Epithelial cell of esophagus (primary cell): ENCODE measurements at regions not wholly inside any gene's neighbourhood (a gene's known extent, or its start where the extent isn't known, plus 50 kb on each side); places are given as distances from the start of the nearest gene placed in this dataset.
A peak's percentile ranks its signal among the peaks of the same experiment; 100 is the strongest.

ENCODE experiments used
- DNase-seq: peaks from one replicate; pipeline ENCODE4 v3.0.0; 2010; ENCODE audit warnings: low read depth
- H3K4me3 ChIP-seq: 2 replicates; pipeline ENCODE4 v1.5.1; 2011; ENCODE audit warnings: mild to moderate bottlenecking, low read length, control low read depth
- CTCF ChIP-seq: IDR thresholded peaks from 2 replicates; pipeline ENCODE4 v1.5.1; 2011; ENCODE audit warnings: low read depth, mild to moderate bottlenecking, low read length, control low read depth, inconsistent platforms; ENCODE audit not compliant: insufficient read depth; ENCODE audit errors: missing control alignments

- TF ChIP-seq CTCF: no peak
- DNase-seq: no peak
- no peak overlapping the region for H3K4me3 ChIP-seq
Observed at GRCh38 chr4:127000110-127000509, 632.6 kb upstream of the INTU start.

DNA sequence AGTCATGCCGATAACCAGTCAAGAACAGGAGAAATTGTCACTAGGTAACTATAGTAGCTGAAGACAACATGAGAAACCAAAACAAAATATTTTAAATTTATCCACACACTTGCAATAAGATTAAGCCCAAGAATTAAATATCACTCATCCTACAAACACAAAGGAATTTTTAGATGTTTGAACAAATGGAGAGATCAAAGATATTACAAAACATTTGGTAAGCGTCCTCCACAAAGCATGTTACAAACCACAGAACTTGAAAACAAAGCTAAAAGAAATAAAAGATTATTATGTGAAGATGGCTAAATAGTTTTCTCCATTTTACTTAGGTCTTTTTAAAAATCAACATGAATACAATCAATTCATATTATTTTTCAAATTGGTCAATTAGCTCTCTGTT is 631.9 kb upstream of the INTU start:
- no peak for DNase-seq
- no peak for TF ChIP-seq CTCF
- no peak overlapping the region for H3K4me3 ChIP-seq

DNA sequence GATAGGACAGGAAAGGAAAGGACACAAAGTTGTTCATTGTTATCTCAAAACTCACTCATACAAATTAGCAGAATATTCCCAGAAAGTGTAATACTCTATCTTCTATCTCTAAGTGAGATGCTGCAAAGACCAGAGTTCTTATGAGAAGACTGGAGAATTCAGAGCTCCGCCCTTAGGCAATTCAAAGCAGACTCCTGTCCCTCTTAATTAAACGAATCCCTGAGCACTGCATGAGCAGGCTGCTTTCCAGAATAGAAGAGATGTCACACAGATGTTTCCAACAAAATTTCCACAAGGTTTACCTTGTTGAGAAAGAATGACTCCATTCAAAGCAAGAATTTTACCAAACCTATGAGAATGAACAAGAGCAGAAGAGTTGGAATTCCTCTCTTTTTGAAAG is 630.8 kb upstream of the INTU start:
- DNase-seq: no peak
- no peak overlapping the region for H3K4me3 ChIP-seq
- TF ChIP-seq CTCF: no peak

DNA sequence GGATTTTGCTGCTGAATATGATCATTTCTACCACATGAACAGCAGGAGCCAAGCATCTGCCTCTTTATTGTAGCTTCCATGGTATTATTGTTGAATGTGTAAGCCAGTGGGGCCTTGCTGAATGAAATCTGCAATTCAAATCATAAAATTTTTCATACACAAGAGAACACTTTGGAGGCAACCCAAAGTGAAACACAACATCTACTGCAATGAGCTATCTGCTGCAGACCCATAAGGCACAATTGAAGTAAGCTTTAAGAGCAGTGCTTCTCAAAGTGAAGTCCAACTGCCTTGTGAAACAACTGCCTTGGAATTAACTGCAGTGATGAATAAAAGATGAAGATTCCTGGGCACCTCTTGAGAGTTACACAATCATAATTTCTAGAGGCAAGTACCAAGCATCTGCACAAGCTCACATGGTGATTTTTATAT is 626.3 kb upstream of the INTU start:
- H3K4me3 ChIP-seq: no peak overlapping the region
- DNase-seq: no peak
- no peak for TF ChIP-seq CTCF

GRCh38 chr4:127007305-127007704 is 625.5 kb upstream of the INTU start:
- no peak overlapping the region for H3K4me3 ChIP-seq
- no peak for DNase-seq
- no peak for TF ChIP-seq CTCF

DNA sequence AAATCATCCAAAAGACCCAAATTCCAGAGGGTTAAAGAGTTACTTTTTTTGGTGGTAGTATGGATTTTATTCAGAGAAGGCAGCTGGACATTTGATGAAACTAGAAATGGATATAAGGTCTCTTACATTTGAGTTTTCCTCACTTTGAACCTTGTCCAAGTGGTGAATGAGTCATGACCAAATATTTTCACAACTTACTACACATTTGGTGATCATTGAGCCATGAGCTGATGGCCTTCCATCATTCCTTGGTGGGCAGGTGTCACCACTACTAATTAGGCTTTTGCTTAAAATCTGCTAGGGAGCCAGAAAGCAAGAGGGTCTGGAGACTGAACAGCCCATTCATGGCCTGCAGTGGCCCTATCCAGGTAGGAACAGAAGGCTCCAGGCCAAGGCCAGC is 620.2 kb upstream of the INTU start:
- no peak for TF ChIP-seq CTCF
- DNase-seq: peak; percentile 18
- H3K4me3 ChIP-seq: no peak overlapping the region

DNA sequence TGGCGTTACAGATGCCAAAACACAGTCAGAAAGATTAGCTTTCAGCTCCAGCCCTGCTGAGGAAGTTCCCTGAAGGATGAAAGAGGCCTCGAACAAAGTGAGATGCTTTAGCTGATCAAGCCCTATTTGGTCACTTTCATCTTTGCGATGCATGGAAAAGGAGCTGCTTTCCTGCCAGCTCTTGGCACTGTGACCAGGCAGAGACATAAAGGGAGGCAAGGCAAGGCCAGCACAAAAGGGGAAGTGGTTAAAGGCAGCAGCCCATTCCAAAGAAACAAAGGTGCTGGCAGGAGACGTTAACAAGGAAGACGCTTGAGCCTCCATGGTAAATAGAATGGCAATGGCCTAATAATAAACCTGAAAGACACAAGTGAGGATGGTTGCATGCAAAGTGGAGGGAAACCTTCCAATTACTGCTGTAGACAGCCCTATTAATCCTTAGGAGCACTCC is 617.1 kb upstream of the INTU start:
- H3K4me3 ChIP-seq: no peak overlapping the region
- DNase-seq: no peak
- no peak for TF ChIP-seq CTCF
